ENCODE measurements at regions not wholly inside any gene's neighbourhood (a gene's known extent, or its start where the extent isn't known, plus 50 kb on each side); places are given as distances from the start of the nearest gene placed in this dataset.

GRCh38 chr18:78769502-78770105 lies 210.0 kb upstream of the SALL3 start:
- DNase-seq (ENCODE audit: low read depth, low spot score) (no peak), FAIRE-seq (no peak)
- H3K27me3 ChIP-seq (ENCODE audit: control insufficient read depth, extremely low read depth, insufficient read depth, low read length) = no peaks in the 10 kb centered on the region
- peaks cover 21% of the 10 kb centered on the region for H3K9me3 ChIP-seq (ENCODE audit: control insufficient read depth, low read depth, low read length)
- H3K9ac ChIP-seq (ENCODE audit: control insufficient read depth, extremely low read depth, insufficient read depth, low read length) = no peak overlapping the region
- H3K9me1 ChIP-seq (ENCODE audit: control insufficient read depth, extremely low read depth, insufficient read depth, low read length) = no peaks in the 10 kb centered on the region
- no peak overlapping the region for H3K4me2 ChIP-seq (ENCODE audit: control insufficient read depth, extremely low read depth, insufficient read depth, low read depth, low read length)
- H2AFZ ChIP-seq (ENCODE audit: control insufficient read depth, low read length) = no peak overlapping the region
- no peaks in the 10 kb centered on the region for H3K4me1 ChIP-seq (ENCODE audit: control insufficient read depth, extremely low read depth, insufficient read depth, low read length)
- no peaks in the 10 kb centered on the region for H3K79me2 ChIP-seq (ENCODE audit: control insufficient read depth, insufficient read depth, low read length)
- no peaks in the 10 kb centered on the region for H3K36me3 ChIP-seq (ENCODE audit: control insufficient read depth in 2 of 2, extremely low read depth in 1 of 2, insufficient read depth in 2 of 2, low read length in 2 of 2)
- no peak overlapping the region for H3K27ac ChIP-seq (ENCODE audit: control insufficient read depth, insufficient read depth, low read length)
- dilution Hi-C loops (cut with MboI; ENCODE audit: extremely low pct_ligation_motif_present, low sequenced_read_pairs) = no loop called here
- H3K4me3 ChIP-seq (ENCODE audit: control insufficient read depth in 2 of 3, extremely low read depth in 1 of 3, insufficient read depth in 2 of 3, low read depth in 1 of 3, low read length in 3 of 3) = no peak overlapping the region
- TF ChIP-seq CTCF (optimal IDR thresholded peaks at IDR 0.05 in 1 of 3, IDR thresholded peaks at IDR 0.05 in 1 of 3, conservative IDR thresholded peaks at IDR 0.05 in 1 of 3; ENCODE audit: extremely low read depth in 1 of 3, insufficient read depth in 2 of 3, low read length in 3 of 3) (no peak), EZH2 (IDR thresholded peaks at IDR 0.05; ENCODE audit: low read length) (no peak)
- H4K20me1 ChIP-seq (ENCODE audit: control insufficient read depth, extremely low read depth, insufficient read depth, low read length) = no peaks in the 10 kb centered on the region

GRCh38 chr18:78770139-78770822 lies 209.3 kb upstream of the SALL3 start:
- dilution Hi-C loops (cut with MboI; ENCODE audit: extremely low pct_ligation_motif_present, low sequenced_read_pairs) = no loop called here
- Histone ChIP-seq H3K4me2 (ENCODE audit: control insufficient read depth, extremely low read depth, insufficient read depth, low read depth, low read length) (no peak overlapping the region), H4K20me1 (ENCODE audit: control insufficient read depth, extremely low read depth, insufficient read depth, low read length) (no peaks in the 10 kb centered on the region), H3K27me3 (ENCODE audit: control insufficient read depth, extremely low read depth, insufficient read depth, low read length) (no peaks in the 10 kb centered on the region), H3K4me1 (ENCODE audit: control insufficient read depth, extremely low read depth, insufficient read depth, low read length) (no peaks in the 10 kb centered on the region), H3K4me3 (ENCODE audit: control insufficient read depth in 2 of 3, extremely low read depth in 1 of 3, insufficient read depth in 2 of 3, low read depth in 1 of 3, low read length in 3 of 3) (no peak overlapping the region), H3K79me2 (ENCODE audit: control insufficient read depth, insufficient read depth, low read length) (no peaks in the 10 kb centered on the region), H3K9ac (ENCODE audit: control insufficient read depth, extremely low read depth, insufficient read depth, low read length) (no peak overlapping the region), H3K9me3 (ENCODE audit: control insufficient read depth, low read depth, low read length) (peaks cover 23% of the 10 kb centered on the region), H3K9me1 (ENCODE audit: control insufficient read depth, extremely low read depth, insufficient read depth, low read length) (no peaks in the 10 kb centered on the region), H3K27ac (ENCODE audit: control insufficient read depth, insufficient read depth, low read length) (no peak overlapping the region), H3K36me3 (ENCODE audit: control insufficient read depth in 2 of 2, extremely low read depth in 1 of 2, insufficient read depth in 2 of 2, low read length in 2 of 2) (no peaks in the 10 kb centered on the region), H2AFZ (ENCODE audit: control insufficient read depth, low read length) (no peak overlapping the region)
- DNase-seq (ENCODE audit: low read depth, low spot score) (no peak), FAIRE-seq (no peak)
- TF ChIP-seq EZH2 (IDR thresholded peaks at IDR 0.05; ENCODE audit: low read length) = no peak
- TF ChIP-seq CTCF (optimal IDR thresholded peaks at IDR 0.05 in 1 of 3, IDR thresholded peaks at IDR 0.05 in 1 of 3, conservative IDR thresholded peaks at IDR 0.05 in 1 of 3; ENCODE audit: extremely low read depth in 1 of 3, insufficient read depth in 2 of 3, low read length in 3 of 3) = no peak

All from keratinocyte (primary cell).